HG03135 (cell line): ENCODE measurements at regions not wholly inside any gene's neighbourhood (a gene's known extent, or its start where the extent isn't known, plus 50 kb on each side); places are given as distances from the start of the nearest gene placed in this dataset.
A peak's percentile ranks its signal among the peaks of the same experiment; 100 is the strongest.
"Not testable (repeated sequence)": the region's sequence is repeated elsewhere in the genome, so short reads cannot be mapped to it uniquely, and the experiment has no call there.

Experiments used
- ATAC-seq: cut with Tn5 transposase; IDR thresholded peaks from one replicate; pipeline ENCODE4 v1.9.1; 2021; ENCODE audit warnings: mild to moderate bottlenecking, moderate library complexity; ENCODE audit not compliant: unreplicated experiment

DNA sequence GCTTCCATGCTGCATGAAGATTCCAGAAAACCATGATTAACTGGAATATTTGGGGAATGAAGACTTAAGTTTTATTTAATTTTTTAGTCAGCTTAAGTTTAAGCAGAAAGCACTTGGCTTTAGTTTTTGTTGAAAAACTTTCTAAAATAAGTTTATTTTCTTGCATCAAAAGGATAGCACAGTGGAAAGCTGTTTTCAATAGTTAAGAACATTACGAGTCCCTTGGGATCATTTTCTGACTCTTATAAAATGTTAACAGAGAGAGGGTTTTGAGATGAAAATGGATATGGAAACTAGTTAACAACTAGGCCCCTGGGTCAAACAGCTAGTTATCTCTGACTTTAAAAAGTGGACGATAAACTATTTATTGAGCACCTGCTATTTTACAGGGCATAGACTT, 181.9 kb upstream of the SLC38A2 start:
- ATAC-seq = no peak

DNA sequence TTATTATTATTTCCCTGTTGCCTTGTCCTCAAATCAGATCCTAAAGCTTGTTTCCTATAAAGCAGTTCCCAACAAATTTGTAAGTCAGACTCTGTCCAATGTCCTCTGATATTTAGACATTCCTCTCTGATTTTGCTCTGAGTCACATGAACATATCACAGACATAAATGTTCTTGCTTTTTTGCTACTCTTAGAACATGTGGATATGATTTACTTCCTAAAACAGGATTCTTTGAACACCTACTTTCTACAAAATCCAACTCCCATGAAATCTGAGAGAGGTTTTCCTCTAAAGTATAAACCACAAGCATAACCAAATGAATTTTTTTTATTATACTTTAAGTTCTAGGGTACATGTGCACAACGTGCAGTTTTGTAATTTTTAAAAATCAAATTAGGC, 181.3 kb upstream of the SLC38A2 start:
- ATAC-seq = no peak

DNA sequence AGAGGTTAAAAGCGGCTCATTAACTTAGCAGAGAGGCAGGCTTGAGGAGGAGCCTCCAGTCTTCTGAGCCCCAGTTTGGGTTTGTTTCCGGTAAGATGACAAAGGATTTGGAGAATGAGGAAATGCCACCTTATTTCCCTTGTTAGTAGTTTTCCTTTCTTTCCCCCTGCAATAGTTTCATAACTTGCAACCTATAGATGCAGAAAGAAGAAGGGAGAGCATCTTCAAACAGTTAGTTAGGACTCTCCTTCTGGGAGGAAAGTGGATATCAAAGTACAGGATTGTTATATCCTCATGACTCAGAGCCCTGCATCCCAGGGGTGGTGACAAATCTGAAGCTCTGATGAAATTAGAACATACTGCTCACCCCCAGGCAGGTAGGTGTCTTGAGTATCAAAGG, 180.7 kb upstream of the SLC38A2 start:
- no peak for ATAC-seq

DNA sequence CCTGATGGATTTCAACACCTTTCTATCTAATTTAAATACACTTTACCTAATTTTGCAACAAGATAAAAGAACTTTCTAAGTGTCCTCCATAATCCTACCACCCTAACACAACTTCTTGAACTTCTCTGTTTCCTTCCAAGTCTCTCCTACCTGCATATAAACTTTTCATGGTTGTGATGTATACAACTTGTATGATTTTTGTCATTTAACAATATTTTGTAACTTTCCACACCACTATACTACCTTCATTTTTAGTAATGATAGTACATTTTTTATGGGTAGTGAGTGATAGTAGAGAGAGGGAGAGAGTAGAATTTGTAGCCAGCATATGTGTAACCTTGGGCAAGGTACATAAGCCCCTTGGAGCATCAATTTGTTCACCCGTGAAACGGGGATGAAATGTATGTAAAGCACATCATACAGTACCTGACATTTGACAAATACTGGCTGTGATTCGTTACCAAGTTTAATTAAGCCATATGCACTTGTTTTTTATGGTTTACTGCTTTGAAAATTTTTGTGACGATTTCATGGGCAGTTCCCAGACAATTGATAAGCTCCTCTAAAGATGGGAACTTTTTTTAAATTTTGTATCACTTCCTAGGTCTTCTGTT, 177.8 kb upstream of the SLC38A2 start:
- no peak for ATAC-seq

DNA sequence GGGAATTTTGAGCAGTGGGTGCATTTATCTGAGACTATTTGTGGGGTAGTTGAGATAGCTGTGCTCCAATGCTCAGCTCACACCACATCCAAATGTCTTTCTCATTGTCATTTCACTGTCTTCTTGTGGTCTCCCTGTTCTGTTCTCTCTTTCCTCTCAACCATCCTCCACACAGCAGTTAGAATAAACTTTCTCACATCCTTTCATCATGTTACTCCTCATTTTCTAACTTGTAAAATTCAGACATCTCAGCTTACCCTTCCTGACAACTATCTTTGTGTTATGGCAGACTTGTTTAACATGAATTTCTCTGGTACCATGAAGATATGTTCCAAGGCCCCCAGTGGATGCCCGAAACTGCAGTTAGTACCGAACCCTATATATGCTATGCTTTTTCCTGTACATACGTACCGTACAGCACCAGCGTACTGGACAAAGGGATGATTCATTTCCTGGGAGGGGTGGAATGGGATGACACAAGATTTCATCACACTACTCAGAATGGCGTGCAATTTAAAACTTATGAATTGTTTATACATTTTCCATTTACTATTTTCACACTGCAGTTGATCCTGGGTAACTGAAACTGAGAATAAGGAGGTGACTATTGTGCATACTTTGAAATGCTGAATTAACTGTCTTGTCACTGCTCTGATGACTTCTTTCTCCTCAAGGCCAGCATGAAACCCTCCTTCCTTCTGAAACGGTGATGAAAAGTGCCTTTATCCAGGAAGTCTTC, 177.1 kb upstream of the SLC38A2 start:
- no peak for ATAC-seq

DNA sequence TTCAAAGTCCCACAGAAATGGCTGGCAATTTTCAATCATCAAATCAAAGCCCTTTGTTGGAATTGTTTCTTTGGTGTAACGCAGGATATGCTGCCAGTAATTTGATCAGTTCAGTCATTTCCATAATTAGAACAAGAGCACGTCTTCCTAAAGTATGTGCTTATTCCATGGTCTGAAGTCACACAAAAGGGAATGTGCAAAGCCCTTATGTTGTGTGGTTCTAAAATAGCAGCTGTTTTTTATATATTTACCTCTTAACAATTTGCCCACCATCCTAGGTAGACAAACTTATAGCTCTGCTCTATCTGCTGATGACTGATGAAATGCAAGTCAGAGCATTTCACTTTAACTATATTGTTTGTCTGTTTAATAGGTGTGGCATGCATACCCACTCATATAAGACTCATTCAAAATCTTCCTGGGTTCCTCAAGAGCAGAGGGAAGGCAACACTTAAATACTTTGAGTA, 176.1 kb upstream of the SLC38A2 start:
- ATAC-seq = no peak

DNA sequence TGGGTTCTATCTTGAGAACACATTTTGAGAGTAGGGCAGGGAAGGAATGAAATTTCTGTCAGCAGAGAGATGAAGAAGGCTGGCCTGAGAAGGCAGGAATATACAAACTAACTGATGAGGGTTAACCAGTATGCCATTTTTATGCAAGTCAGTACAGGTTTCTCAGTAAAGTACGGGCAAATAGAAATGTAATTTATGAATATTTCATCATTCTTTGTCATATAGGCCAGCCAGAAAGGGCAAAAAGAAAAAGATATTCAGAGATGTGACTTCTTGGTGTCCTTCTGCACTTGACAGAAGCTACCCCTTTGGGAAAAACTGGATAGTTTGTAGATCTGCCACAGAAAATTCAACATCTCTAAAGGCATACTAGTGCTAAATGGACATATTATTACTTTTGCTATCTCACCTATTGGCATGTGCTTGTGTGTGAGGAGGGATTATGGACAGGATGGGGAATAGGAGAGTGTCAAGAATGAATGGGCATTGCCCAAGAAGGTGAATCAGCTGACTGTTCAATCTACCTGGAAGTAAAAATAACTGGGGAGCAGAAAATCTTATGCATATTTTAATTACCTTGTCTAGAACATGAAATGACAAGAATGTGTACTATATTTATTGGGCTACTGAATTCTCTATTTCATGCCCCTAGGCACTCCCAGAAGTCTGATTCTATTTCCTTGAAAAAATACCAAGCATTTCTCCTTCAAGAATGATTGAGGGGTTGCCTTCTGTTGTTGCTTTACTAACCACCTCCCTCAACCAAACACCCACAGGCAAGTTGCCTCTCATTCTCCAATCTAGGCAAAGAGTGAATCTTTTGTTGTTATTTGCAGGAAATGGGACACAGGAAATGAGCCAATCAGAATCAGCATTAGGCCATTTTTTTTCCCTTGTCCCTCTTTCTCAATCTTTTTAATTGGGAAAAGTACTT, 175.1 kb upstream of the SLC38A2 start:
- no peak for ATAC-seq

DNA sequence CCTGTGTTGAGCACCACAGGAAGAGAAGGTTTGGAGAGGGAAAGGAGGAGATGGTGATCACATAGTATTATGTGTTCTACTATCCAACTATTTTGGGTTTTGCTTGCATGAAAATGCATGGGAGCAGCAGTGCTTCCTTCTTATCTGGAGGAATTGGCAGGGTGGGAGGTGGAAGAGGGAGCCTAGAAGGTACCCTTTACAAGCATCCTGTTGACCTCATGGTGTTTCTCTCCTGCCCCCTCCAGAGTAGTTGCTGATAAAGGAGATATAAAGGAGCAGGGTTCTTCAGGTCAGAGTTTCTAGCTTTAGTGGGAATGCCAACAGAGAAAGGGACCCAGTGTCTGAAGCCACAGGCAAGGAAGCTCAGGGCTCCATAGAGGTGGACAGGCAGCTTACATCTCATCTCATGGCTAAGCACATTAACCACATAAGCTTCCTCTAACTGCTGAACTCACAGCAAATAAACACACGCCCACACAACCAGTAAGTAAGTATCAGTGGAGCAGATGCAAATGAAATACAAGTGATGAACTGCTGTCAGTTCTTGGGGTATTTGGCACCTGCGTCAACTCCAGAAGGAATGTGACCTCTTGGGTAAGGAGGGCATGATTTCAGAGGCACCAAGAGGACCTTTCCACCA, 174.2 kb upstream of the SLC38A2 start:
- peak; percentile 91 for ATAC-seq

DNA sequence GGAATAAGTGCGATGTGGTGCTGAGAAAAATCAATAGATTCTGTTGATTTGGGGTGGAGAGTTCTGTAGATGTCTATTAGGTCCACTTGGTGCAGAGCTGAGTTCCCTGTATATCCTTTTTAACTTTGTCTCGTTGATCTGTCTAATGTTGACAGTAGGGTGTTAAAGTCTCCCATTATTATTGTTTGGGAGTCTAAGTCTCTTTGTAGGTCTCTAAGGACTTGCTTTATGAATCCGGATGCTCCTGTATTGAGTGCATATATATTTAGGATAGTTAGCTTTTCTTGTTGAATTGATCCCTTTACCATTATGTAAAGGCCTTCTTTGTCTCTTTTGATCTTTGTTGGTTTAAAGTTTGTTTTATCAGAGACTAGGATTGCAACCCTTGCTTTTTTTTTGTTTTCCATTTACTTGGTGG, 170.8 kb upstream of the SLC38A2 start:
- not testable (repeated sequence) for ATAC-seq

DNA sequence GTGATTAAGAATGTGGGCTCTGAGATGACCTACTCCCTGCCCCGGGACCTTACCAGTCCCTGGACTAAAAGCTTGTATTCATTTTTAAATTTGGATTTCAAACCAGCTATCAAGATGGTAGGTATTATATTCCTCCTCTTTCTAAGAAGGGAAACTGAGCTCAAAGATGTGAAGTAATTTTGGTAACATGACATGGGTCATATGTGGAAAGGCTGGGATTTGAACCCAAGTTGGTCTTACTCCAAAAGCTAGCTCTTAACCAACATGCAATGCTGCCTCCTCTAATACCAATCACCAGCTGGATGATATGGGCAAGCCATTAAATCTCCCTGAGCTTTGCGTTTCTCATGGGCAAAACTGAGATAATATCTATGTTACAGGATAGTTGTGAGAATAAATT, 166.4 kb upstream of the SLC38A2 start:
- no peak for ATAC-seq

DNA sequence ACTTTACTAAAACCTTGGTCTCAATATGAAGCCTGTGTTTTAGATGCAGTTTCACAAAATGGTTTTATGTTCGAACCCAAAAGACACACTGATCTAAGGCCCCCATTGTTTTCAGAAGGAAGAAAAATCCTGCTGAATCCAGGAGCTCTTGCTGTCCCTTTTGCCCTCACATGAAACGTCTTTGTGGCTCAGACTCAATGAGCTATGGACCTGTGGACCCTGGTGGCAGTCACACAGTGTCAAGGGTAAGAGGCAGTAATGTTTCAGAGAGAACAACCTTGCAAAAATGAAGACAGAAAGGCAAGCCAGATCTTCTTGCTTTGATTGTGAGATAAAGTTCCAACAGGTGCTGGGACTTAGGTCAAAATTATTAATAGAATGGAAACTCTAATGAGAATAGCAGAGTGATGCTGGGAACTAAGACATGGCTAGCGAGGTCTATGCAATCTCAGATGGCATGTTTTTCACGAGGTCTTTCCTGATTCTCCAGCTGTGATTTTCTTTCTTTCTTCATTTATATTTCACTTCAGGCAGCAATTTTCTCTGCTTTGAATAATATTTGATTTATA, 164.9 kb upstream of the SLC38A2 start:
- ATAC-seq = no peak

DNA sequence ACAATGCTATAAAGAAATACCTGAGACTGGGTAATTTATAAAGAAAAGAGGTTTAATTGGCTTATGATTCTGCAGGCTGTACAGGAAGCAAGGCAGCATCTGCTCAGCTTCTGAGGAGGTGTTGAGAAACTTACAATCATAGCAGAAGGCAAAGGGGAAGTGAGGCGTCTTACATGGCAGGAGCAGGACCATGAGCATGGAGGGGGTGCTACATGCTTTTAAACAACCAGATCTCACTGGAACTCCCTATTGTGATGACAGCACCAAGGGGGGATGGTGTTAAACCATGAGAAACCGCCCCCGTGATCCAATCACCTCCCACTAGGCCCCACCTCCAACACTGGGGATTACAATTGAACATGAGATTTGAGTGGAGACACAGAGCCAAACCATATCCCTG, 163.7 kb upstream of the SLC38A2 start:
- ATAC-seq = not testable (repeated sequence)

DNA sequence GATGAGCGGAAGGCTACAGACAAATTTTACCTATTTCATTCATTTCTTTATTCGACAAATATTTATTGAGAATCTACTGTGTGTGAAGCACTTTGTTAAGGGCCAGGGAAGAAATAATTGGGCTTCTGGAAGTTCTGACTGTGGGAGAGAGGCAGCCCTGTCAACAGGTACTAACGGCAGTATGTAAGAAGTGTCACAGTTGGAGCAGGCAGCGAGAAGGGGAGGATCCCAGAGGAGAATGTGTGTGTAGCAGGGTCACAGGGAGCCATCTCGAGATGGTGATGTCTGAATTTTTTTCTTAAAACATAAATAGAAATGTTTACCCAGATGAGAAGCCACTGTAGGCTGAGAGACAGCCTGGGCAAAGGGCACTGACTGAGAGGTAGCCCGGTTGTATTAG, 163.3 kb upstream of the SLC38A2 start:
- ATAC-seq = no peak

DNA sequence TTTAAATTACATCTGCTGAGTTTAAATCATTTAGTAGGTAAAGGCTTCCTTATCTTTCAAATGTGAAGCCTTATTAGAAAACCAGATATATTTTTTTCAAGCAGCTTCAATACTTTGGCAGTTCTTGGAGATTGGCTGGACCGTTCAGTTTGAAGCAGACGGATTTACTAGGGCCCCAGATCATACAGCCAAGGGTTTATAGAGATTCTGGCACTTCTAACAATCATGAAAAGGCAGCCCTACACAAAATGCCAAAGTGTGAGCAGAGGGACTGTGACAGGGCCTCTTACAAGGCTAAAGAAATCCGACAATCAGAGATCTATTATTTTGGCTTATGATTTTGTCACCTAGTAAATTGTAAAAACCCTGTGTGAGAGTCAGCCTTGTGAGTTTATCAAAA, 162.8 kb upstream of the SLC38A2 start:
- no peak for ATAC-seq

DNA sequence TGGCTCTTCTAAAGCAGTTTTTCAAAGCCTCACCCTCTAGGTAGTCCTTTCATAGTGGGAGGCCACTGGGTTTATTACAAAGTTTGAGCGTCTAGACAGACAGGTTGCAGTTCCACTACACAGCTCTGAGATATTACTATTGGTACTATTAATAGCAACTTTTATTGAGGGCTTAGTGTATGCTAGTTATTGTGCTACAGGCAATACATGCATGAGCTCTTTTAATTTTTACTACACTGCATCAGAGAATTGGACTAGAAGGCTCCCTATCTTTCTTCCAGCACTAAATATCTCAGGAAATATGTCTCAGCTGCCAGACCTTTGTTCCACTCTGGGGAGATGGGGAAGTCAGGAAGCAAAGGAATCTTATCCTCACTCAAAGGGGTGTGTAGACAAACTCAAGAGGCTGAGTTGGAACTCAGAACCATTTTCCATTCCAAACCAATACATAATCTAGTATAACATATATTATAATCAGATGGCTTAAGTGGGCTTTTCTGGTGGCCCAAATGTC, 161.8 kb upstream of the SLC38A2 start:
- ATAC-seq = no peak

DNA sequence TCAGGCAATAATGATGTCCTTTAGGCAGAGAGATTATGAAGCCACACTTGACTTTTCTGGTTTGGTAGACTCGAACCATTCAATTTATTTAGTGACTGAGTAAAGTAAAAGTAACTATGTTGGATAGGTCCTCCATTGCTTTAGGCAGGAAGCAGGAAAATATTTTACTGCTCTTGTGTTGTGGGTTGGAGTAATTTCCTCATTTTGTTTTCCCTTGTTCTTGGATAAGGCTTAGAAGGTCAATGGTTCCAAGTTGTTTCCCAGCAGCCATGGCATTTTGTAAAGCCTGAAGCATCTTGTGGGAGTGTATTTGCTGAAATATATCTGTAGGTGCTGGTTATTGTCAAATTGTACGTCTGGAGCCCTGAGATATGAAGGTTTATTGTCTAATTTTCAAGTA, 161.2 kb upstream of the SLC38A2 start:
- no peak for ATAC-seq

DNA sequence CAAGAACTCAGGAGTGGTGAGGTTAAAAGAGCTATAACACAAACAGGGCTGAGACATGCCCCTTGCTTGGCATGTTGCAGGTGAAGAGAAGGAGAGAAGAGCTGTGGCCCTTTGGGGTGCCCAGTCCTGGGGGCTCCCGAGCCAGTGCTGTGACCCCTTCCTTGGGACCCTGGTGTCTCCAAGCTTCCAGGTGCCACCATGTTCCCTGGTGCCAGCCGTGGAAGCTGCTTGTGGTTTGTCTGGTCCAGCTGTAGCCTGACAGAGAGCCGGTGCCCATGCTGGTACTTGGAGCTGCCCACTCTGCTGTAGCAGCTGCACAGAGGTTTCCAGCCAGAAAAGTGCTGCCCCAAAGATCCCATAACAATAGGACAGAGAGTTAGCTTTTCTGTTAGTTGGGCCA, 159.2 kb upstream of the SLC38A2 start:
- ATAC-seq = no peak

DNA sequence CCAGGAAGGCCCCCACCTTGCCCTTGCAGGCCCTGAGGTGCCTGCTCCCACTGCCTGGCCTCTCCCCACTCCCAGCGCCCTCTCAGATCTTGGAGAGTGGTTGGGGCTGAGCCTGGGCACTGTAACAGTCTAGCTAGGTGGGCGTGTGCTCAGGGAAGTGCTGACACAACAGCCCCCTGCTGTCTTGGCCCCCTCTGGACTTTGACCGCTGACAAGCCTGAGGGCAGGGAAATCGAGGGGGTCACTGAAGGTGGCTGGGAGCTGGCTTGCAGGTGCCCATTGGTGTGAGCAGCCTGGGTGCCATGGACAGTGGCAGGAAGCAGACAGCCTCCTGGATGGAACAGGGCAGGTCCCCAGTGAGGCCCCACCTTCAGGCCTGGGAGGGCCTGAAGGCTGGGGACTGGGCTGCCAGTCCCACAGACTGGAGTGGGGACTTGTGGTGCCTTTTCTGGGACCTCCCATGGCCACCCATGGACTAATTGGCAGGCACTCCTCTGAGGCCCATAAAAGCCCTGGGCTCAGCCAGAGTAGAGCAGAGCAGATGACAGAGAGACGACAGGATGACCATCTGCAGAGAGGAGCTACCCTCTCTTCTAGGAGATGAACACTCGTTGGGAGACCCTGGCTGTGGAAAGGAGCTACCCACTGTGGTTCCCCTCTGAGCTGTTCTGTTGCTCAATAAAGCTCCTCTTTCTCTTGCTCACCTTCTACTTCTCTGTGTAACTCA, 158.6 kb upstream of the SLC38A2 start:
- no peak for ATAC-seq

DNA sequence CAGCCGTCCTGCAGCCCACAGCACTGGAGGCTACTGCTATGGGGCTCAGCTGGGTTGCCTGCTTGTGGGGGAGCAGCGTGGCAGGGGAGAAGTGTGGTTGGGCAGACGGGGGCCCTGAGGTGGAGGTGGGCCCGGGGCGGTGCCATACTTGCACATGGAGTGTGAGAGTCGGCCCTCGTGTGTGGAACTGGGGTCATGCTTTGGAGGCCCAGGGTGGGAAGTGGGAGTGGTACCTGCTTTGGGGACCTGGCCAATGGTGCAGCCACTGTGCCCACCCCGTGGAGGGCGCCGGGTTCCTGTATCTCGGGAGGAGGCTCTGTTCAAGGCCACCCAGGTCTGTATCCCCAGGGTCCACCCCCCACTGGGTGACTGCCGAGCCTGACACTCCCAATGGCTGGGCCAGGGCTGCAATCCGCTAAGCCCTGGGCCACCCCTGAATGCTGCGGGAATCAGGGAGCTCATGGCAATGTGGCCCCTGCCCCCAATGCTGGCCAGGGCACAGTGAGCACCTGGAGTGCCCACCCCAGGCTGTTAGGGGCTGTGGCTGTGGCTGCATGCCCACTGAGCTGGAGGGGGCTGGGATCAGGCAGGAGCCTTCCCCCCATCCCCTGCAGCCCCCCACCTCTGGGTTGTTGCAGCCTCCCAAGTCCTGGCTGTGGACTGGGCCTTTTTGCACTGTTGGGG, 157.9 kb upstream of the SLC38A2 start:
- no peak for ATAC-seq
